Activated CD4-positive, alpha-beta T cell treated with anti-CD3 and anti-CD28 coated beads for 1 hour (primary cell): ENCODE measurements at regions not wholly inside any gene's neighbourhood (a gene's known extent, or its start where the extent isn't known, plus 50 kb on each side); places are given as distances from the start of the nearest gene placed in this dataset.
"Not testable (repeated sequence)": the region's sequence is repeated elsewhere in the genome, so short reads cannot be mapped to it uniquely, and the experiment has no call there.

Experiments used
- DNase-seq: peaks from one replicate; pipeline ENCODE4 v3.0.0-alpha.2; 2020

DNA sequence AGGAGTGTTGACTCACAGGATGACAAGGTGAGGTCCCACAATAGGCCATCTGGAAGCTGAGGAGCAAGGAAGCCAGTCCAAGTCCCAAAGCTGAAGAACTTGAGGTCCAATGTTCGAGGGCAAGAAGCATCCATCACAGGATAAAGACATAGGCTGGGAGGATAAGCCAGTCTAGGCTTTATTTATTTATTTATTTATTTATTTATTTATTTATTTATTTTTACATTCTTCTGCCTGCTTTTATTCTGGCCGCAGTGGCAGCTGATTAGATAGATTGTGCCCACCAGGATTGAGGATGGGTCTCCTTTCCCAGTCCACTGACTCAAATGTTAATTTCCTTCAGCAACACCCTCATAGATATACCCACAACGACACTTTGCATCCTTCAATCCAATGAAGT is 472.2 kb upstream of the DPPA4 start:
- no peak for DNase-seq

- no peak for DNase-seq
Measured at GRCh38 chr3:109818081-109818480, 480.7 kb upstream of the DPPA4 start.

DNA sequence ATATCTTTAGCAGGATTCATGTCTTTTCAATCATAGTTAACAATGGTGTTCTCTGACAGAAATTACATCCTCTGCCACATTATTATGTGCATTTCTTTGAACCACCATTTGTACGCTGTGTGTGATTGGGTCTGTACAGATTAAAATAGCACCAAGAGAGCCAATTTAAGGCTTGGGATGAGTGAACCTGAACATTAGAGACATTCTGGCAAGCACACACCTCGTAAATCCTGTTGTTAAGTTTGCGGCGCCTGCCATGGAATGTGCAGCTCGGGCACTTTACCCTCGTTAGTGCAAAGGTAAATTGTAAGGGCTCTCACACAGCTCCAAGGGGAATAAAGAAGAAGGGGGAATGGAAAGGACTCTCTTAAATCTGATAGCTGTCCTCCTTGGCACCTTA is 482.4 kb upstream of the DPPA4 start:
- no peak for DNase-seq

DNA sequence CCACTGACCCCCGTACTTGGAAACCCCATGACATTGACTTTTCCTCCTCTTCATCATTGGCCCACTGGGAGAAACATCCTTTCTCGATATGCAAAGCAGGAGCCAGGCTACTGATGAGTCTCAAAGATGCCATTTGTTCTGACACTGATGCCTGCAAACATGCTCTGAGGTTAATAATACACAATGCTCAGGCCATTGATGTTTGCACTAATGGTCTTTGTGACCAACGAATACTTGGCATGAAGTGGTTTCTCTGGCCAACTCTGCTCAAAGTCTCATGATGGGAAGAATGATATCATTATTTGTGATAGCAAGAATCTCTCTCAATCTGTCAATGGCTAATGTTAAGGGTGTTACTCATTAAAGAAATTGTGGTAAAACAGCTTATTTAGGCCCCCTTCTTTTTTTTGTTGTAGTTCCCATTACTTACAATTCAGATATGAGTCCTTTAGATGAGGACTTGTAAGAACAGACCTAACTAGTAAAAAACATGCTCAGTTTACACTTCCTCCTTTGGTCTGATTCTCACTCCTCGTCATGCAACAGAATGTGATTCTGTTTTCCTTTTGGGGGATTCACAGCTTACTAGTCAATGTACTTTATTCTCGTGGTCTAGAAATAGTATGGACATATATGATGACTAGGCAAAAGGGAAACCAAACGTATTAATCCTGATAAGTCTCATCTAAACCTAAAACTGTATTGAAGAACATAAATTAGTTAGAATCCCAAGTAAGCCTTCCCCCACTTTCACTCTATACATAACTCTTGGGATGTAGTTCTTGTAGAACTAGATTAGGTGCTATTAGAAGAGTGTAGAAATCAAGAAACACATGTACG is 488.8 kb upstream of the DPPA4 start:
- no peak for DNase-seq

GRCh38 chr3:109831403-109831802 is 494.1 kb upstream of the DPPA4 start:
- no peak for DNase-seq

- no peak for DNase-seq
Measured at GRCh38 chr3:109835958-109836357, 498.6 kb upstream of the DPPA4 start.

DNA sequence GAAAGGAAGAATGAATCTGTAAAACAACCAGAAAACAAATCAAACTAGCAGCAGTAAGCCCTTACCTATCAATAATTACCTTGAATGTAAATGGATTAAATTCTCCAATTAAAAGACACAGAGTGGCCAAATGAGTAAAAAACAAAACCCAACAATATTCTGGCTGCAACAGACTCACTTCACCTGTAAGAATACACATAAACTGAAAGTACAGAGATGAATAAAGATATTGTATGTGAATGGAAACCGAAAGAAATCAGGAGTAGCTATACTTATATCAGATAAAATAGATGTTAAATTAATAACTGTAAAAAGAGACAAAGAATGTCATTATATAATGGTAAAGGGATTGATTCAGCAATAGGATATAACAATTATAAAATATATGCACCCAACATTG is 514.5 kb upstream of the DPPA4 start:
- no peak for DNase-seq

DNA sequence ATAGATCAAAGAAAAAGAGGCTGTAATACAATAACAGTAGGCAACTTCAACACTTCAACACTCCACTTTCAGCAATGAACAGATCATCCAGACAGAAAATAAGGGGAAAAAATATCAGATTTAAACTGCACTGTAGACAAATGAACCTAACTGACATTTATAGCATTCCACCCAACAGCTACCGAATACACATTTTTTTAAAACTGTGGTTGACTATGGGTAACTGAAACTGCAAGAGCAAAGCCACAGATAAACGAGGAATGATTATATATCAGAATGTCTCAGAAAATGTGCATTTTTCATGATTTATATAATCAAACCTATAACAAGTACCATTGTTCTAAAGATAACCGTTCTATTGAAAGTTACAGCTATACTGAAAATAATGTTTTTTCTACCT is 514.9 kb upstream of the DPPA4 start:
- no peak for DNase-seq

DNA sequence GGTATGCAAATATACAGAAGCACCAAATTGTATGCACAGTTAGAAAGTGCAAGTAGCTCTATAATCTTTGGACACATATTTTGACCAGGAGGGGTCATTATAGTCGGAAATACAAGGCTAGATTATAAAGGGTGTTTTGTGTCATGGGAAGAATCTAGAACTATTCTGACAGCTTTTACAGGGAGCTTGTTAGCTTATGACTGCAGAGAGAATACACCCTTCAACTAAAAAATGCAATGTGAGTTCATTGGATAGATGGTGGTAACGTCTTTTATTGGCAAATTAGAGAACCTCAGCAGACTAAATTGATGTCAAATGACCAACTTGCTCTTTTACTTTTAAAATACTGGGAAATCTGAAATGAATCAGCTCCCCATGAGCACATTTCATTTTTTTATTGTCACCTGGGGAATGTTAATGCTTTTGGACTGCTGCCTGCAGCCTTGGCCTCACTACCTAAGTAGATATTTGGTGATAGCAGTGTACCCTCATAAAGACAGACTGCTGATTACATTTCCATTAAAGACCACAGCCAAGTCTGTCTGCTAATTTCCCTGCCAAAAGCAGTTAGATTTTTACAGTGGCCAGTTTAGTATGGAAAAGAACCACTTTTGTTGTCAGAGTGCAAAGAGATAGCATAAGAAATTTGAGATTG is 515.9 kb upstream of the DPPA4 start:
- no peak for DNase-seq

- no peak for DNase-seq
Measured at GRCh38 chr3:109863701-109864100, 526.4 kb upstream of the DPPA4 start.

- DNase-seq = no peak
Measured at GRCh38 chr3:109864452-109864851, 527.1 kb upstream of the DPPA4 start.

GRCh38 chr3:109869586-109869985 is 532.2 kb upstream of the DPPA4 start:
- no peak for DNase-seq

DNA sequence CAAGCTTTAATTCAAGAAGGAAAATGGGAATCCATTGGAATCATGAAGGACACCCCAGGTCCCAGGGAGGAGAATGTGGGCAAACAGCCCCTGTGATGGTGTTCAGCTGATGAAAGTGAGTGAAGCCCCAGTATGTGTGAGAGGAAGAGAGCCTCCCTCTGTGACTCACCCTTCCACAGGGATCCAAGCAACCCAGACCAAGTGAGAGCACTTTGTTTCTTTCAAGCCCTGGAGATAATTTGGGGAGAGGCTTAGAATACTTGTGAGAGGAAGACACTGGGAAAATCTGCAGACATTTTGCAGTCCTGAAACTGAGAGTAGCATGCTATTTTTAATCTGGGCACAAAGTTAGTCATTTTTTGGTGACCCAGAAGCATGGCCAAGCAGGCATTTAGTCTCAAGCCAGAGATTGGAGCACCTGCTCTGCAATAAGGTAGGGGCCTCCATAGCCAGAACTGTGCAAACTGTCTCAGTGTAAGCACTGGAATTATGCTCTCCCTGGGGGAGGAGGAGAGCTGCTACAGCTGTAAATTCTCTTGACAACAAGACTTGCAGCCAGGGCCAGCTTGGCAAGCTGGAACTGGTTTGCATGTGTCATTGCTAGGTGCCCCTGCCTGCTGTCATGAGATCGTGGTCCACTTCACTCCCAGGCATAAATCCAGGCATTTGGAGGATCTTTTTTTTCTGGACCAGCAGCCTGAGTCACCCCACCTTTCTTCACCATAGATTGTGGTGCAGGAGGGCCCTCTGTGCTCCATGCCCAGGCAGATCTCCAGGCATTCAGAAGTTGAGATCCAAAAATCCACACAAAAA is 537.8 kb upstream of the DPPA4 start:
- no peak for DNase-seq

DNA sequence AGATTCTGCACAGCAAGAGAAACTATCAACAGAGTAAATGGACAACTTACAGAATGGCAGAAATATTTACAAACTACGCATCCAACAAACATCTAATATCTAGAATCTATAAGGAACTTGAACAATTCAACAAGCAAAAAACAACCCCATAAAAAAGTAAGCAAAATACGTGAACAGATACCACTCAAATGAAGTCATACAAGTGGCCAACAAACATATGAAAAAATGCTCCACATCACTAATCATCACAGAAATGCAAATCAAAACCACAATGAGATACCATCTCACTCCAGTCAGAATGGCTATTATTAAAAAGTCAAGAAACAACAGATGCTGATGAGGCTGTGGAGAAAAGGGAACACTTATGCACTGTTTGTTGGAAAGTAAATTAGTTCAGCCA is 540.3 kb upstream of the DPPA4 start:
- DNase-seq = not testable (repeated sequence)

DNA sequence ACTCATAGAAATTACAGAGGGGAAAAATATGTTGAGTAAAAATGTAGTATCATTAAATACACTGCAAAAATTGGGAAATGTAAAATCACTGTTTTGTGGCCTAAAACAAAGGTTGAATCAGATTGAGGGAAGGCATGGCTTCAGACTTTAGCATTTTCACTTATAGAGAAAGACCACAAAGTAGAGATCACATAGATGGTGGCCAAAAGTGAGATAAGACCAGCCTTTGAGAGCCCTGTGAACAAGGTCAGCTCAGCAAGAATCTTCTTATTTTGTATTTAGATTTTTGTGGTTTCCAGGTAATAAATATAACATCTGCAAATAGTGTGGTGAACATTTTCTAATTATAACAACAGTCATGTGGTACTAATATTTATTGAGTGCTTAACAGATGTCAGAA is 544.8 kb upstream of the DPPA4 start:
- DNase-seq = no peak

DNA sequence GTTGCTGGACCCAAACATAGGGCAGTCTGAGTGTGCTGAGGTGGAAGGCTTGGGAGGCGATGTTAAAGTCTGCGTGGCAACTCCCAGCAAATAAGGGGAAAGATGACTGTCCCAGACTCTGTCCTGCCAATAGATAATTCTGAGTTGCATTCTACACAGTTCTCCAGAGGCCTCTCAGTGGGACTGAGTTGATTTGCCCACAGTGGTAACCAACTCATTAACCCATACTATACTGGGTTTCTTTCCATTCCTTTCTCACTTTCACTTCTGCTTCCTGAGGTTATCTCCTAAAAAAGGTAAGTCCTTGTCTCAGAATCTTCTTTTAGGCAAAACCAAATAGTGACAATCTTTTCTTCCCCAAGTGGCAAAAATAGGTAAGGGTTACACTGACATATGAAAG is 549.9 kb upstream of the DPPA4 start:
- DNase-seq = no peak

DNA sequence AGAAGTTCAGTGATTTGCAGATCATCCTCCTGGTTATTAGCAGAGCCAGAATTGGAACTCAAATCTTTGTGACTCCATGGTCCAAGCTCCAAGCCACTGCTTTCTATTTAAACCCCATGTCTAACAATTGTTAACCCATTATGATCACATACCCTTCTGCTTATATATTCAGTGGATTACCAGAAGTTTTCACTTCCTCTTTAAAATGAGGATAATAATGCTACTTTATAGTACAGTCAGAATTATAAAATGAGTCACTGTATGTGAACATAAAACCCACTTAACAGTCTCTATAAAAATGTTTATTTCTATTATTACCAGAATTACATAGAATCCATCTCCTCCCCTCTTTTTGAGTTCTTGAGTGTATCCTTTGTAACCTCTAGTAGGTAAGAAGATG is 550.7 kb upstream of the DPPA4 start:
- DNase-seq = no peak

- DNase-seq = no peak
Measured at GRCh38 chr3:109897734-109898133, 560.4 kb upstream of the DPPA4 start.

DNA sequence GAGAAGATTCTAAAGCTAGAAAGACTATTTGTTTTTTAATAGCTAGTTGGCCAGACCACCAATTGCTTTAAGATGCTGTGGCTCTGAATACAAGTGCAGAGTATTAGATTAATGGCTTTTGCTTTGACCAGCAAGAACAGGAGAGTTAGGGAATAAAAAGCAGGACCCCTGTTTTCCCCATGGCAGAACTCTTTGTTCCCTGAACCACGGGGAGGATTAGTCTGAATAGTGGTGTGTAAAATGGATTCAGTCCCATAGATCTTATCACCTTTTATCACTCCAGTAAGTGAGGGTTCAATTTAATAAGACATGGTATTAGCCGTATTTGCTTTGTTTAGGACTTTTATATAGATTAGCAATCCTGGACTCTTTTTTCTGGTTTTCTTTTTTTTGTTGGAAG is 562.6 kb upstream of the DPPA4 start:
- no peak for DNase-seq

DNA sequence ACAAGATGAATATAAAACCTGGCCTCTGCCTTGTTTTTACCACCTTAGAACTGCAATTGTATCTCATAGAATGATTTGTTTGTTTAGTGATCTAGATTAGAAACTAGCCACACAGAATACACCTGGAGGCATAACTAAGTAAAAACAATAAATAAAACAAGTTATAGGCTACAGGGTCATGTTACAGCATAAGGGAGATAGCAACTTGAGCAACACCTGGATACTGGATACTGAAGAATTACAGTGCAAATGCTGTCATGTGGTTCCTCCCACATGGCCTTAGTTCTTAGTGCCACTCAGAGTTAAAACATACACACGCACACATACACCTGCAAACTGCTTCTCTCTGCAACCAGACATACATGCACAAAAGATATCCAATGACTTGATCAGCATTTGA is 563.4 kb upstream of the DPPA4 start:
- no peak for DNase-seq

- no peak for DNase-seq
Measured at GRCh38 chr3:109902549-109902948, 565.2 kb upstream of the DPPA4 start.

DNA sequence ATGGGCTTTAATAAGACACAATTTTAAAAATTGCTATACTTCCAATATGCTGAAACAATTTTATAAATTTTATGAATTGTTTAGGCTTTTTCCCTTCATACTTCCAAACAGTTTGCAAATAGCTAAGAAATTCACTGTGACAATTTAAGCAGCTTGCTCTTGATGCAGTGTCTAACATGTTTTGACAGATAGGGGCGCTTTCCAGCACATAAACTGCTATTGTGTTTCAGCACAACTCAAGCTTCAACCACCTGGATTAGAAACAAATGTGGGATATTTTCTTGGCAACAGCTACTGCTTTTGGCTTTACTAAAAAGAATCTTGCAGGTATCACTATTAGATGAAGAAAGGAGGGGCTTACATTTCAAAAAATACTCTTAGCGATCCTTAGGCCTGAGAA is 565.8 kb upstream of the DPPA4 start:
- no peak for DNase-seq

DNA sequence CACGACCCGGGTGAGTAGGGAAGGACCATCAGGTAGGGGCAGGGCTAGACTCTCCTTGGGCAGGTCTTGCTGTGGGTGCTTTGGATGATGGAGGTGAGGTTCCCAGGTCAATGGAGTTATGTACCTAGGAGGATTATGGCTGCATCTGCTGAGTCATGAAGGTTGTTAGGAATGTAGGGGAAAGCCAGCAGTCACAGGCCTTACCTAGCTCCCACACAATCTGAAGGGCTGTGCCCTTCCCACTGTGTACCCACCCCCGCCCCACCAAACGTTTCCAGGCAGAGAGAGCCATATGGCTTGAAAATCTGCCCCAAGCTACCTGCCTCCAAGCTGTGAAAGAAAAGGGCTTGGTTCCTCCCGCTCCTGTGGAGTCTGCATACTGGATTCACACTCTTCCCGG is 573.4 kb upstream of the DPPA4 start:
- DNase-seq = no peak

- no peak for DNase-seq
Measured at GRCh38 chr3:109918740-109919139, 581.4 kb upstream of the DPPA4 start.
